HepG2 (cell line): ENCODE measurements at regions not wholly inside any gene's neighbourhood (a gene's known extent, or its start where the extent isn't known, plus 50 kb on each side); places are given as distances from the start of the nearest gene placed in this dataset.

ENCODE experiments used
- EP300 ChIP-seq, 3 experiments: sonication (generic) in 1 of 3; formaldehyde crosslinking in 1 of 3; IDR thresholded peaks; 2 replicates each; pipeline versions ENCODE4 v1.5.1 to v1.6.1; 2011 to 2020; ENCODE audit warnings: low read depth in 2 of 3, low read length in 2 of 3, borderline replicate concordance in 1 of 3, improper control_type of control experiment in 1 of 3, mild to moderate bottlenecking in 1 of 3, missing genetic modification reagents in 1 of 3, moderate library complexity in 1 of 3
- SMAD3 ChIP-seq: sonication (generic); formaldehyde crosslinking; IDR thresholded peaks from 2 replicates; pipeline ENCODE4 v1.4.0; 2020; ENCODE audit warnings: missing genetic modification reagents
- TCF7L2 ChIP-seq: IDR thresholded peaks from 2 replicates; pipeline ENCODE4 v1.6.1; 2011; ENCODE audit warnings: mild to moderate bottlenecking, low read depth, low read length, moderate library complexity

DNA sequence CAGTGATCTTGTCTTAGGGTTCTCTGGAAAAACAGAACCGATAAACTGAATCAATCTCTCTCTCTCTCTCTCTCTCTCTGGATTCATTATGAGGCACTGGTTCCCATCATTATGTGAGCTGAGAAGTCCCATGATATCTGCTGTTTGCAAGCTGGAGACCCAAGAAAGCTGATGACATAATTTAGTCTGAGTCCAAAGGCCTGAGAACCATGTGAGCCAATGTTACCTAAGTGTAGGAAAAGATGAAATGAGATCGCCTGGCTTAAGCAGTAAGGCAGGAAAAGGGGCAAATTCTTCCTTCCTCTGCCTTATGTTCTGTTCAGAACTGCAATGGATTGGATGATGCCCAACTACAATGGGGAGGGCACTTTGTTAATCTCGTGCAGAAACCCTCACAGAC is 207.4 kb downstream of the RBM46 start:
- TF ChIP-seq EP300 (IDR thresholded peaks at IDR 0.05; ENCODE audit: low read depth in 2 of 2, low read length in 2 of 2) (no peak), EP300 (CRISPR knock-in tag; IDR thresholded peaks at IDR 0.05; ENCODE audit: borderline replicate concordance) (no peak), TCF7L2 (no peak), SMAD3 (CRISPR knock-in tag) (no peak)
